Smooth muscle cell of the brain vasculature (primary cell): ENCODE measurements at regions not wholly inside any gene's neighbourhood (a gene's known extent, or its start where the extent isn't known, plus 50 kb on each side); places are given as distances from the start of the nearest gene placed in this dataset.
A peak's percentile ranks its signal among the peaks of the same experiment; 100 is the strongest.

Experiments
- DNase-seq: peaks from one replicate; pipeline ENCODE4 v3.0.0-alpha.2; 2012; ENCODE audit warnings: low read depth, low spot score

- DNase-seq: no peak
Measured at GRCh38 chr1:55347041-55347440, 131.9 kb upstream of the USP24 start.

- DNase-seq: no peak
Measured at GRCh38 chr1:55346586-55346985, 131.4 kb upstream of the USP24 start.

GRCh38 chr1:55339681-55340080 lies 124.5 kb upstream of the USP24 start:
- DNase-seq: no peak

- DNase-seq: no peak
Measured at GRCh38 chr1:55338448-55338820, 123.3 kb upstream of the USP24 start.

GRCh38 chr1:55337801-55338447 lies 122.8 kb upstream of the USP24 start:
- peak; percentile 47 for DNase-seq

GRCh38 chr1:55334797-55335196 lies 119.6 kb upstream of the USP24 start:
- DNase-seq: no peak

GRCh38 chr1:55334160-55334559 lies 119.0 kb upstream of the USP24 start:
- no peak for DNase-seq

- no peak for DNase-seq
Measured at GRCh38 chr1:55333461-55333860, 118.3 kb upstream of the USP24 start.

GRCh38 chr1:55331351-55331750 lies 116.2 kb upstream of the USP24 start:
- peak; percentile 40 for DNase-seq

- no peak for DNase-seq
Measured at GRCh38 chr1:55329808-55330432, 114.8 kb upstream of the USP24 start.

GRCh38 chr1:55329091-55329490 lies 113.9 kb upstream of the USP24 start:
- no peak for DNase-seq

GRCh38 chr1:55326496-55327243 lies 111.5 kb upstream of the USP24 start:
- no peak for DNase-seq

GRCh38 chr1:55323760-55324159 lies 108.6 kb upstream of the USP24 start:
- no peak for DNase-seq

- no peak for DNase-seq
Measured at GRCh38 chr1:55322842-55323241, 107.7 kb upstream of the USP24 start.

- peak; percentile 18 for DNase-seq
Measured at GRCh38 chr1:55321942-55322341, 106.8 kb upstream of the USP24 start.

- DNase-seq: no peak
Measured at GRCh38 chr1:55320891-55321290, 105.7 kb upstream of the USP24 start.

GRCh38 chr1:55318116-55318817 lies 103.1 kb upstream of the USP24 start:
- DNase-seq: no peak

- DNase-seq: no peak
Measured at GRCh38 chr1:55317673-55318072, 102.5 kb upstream of the USP24 start.

- no peak for DNase-seq
Measured at GRCh38 chr1:55316947-55317662, 101.9 kb upstream of the USP24 start.

- no peak for DNase-seq
Measured at GRCh38 chr1:55316502-55316901, 101.3 kb upstream of the USP24 start.

GRCh38 chr1:55315552-55315951 lies 100.4 kb upstream of the USP24 start:
- no peak for DNase-seq

- DNase-seq: no peak
Measured at GRCh38 chr1:55314740-55315139, 99.6 kb upstream of the USP24 start.
